ENCODE measurements at regions not wholly inside any gene's neighbourhood (a gene's known extent, or its start where the extent isn't known, plus 50 kb on each side); places are given as distances from the start of the nearest gene placed in this dataset.
"Not testable (repeated sequence)": the region's sequence is repeated elsewhere in the genome, so short reads cannot be mapped to it uniquely, and the experiment has no call there.

GRCh38 chr2:53493210-53493609 lies 274.4 kb upstream of the CHAC2 start:
- ATAC-seq, result no peak
- DNase-seq, result no peak

- ATAC-seq, result no peak
- DNase-seq, result no peak
Measured at GRCh38 chr2:53490659-53491058, 276.9 kb upstream of the CHAC2 start.

- not testable (repeated sequence) for ATAC-seq, DNase-seq
Measured at GRCh38 chr2:53486185-53486899, 281.3 kb upstream of the CHAC2 start.

- ATAC-seq (no peak), DNase-seq (no peak)
Measured at GRCh38 chr2:53485021-53485728, 282.4 kb upstream of the CHAC2 start.

- ATAC-seq (no peak), DNase-seq (no peak)
Measured at GRCh38 chr2:53484531-53484930, 283.1 kb upstream of the CHAC2 start.

GRCh38 chr2:53477517-53477916 lies 290.1 kb upstream of the CHAC2 start:
- DNase-seq (no peak), ATAC-seq (no peak)

GRCh38 chr2:53476834-53477233 lies 290.8 kb upstream of the CHAC2 start:
- no peak for DNase-seq
- no peak for ATAC-seq

- ATAC-seq, result no peak
- no peak for DNase-seq
Measured at GRCh38 chr2:53475766-53476165, 291.8 kb upstream of the CHAC2 start.

- ATAC-seq (no peak), DNase-seq (no peak)
Measured at GRCh38 chr2:53475321-53475720, 292.3 kb upstream of the CHAC2 start.

- no peak for DNase-seq
- ATAC-seq, result no peak
Measured at GRCh38 chr2:53474914-53475313, 292.7 kb upstream of the CHAC2 start.

- ATAC-seq (no peak), DNase-seq (no peak)
Measured at GRCh38 chr2:53473775-53474311, 293.8 kb upstream of the CHAC2 start.

GRCh38 chr2:53473236-53473635 lies 294.4 kb upstream of the CHAC2 start:
- DNase-seq (no peak), ATAC-seq (no peak)

GRCh38 chr2:53467467-53468180 lies 300.0 kb upstream of the CHAC2 start:
- no peak for ATAC-seq
- DNase-seq, result no peak

GRCh38 chr2:53463806-53464726 lies 303.5 kb upstream of the CHAC2 start:
- no peak for ATAC-seq
- no peak for DNase-seq

GRCh38 chr2:53460937-53461336 lies 306.7 kb upstream of the CHAC2 start:
- ATAC-seq (no peak), DNase-seq (no peak)

GRCh38 chr2:53460347-53460746 lies 307.3 kb upstream of the CHAC2 start:
- peak; percentile 4 for DNase-seq
- ATAC-seq, result no peak

GRCh38 chr2:53455094-53455493 lies 312.5 kb upstream of the CHAC2 start:
- no peak for DNase-seq

GRCh38 chr2:53452957-53453748 lies 314.5 kb upstream of the CHAC2 start:
- DNase-seq (no peak), ATAC-seq (no peak)

More at GRCh38 chr2:53455094-53455493, 312.5 kb upstream of the CHAC2 start:
- no peak for ATAC-seq

GRCh38 chr2:53452400-53452799 lies 315.2 kb upstream of the CHAC2 start:
- DNase-seq (no peak), ATAC-seq (no peak)

GRCh38 chr2:53450923-53451322 lies 316.7 kb upstream of the CHAC2 start:
- ATAC-seq (no peak), DNase-seq (no peak)

GRCh38 chr2:53448591-53448990 lies 319.0 kb upstream of the CHAC2 start:
- no peak for ATAC-seq
- no peak for DNase-seq

All from stimulated activated naive CD8-positive, alpha-beta T cell treated with anti-CD3 and anti-CD28 coated beads, Interleukin-15, Interleukin-2, amounts not matched to agents 100 U/mL and 50 U/mL, for 24 hours (primary cell).